Activated CD8-positive, alpha-beta T cell treated with anti-CD3 and anti-CD28 coated beads for 36 hours (primary cell): ENCODE measurements at regions not wholly inside any gene's neighbourhood (a gene's known extent, or its start where the extent isn't known, plus 50 kb on each side); places are given as distances from the start of the nearest gene placed in this dataset.

Source experiments
- ATAC-seq: fragments of 200-7000 bp; cut with Tn5 transposase; one replicate; pipeline ENCODE4 v1.10.0; 2021; ENCODE audit warnings: mild to moderate bottlenecking, moderate library complexity
- CTCF ChIA-PET: fragments of 350-600 bp; sonication (Branson Sonifier 250); formaldehyde crosslinking; loops from one replicate; lab custom pipeline; 2021; ENCODE audit warnings: antibody characterized with exemption; lab: Charles Lee
- POLR2A ChIA-PET: fragments of 350-600 bp; sonication (Branson Sonifier 250); formaldehyde crosslinking; loops from one replicate; lab custom pipeline; 2021; ENCODE audit warnings: antibody characterized with exemption; lab: Charles Lee
- DNase-seq: peaks from one replicate; pipeline ENCODE4 v3.0.0-alpha.2; 2020
- H3K27ac Mint-ChIP-seq: one replicate; pipeline ENCODE4 v1.8.0; 2021; ENCODE audit warnings: mild to moderate bottlenecking, mixed read lengths
- H3K27me3 Mint-ChIP-seq: one replicate; pipeline ENCODE4 v1.8.0; 2021; ENCODE audit warnings: mixed read lengths
- H3K36me3 Mint-ChIP-seq: one replicate; pipeline ENCODE4 v1.8.0; 2021; ENCODE audit warnings: low read depth, mixed read lengths
- H3K4me1 Mint-ChIP-seq: one replicate; pipeline ENCODE4 v1.8.0; 2021; ENCODE audit warnings: low read depth, mixed read lengths
- H3K4me3 Mint-ChIP-seq: one replicate; pipeline ENCODE4 v1.8.0; 2021; ENCODE audit warnings: mild to moderate bottlenecking, moderate library complexity, mixed read lengths
- H3K9me3 Mint-ChIP-seq: one replicate; pipeline ENCODE4 v1.8.0; 2021; ENCODE audit warnings: mixed read lengths
- intact Hi-C: fragments of 100-400 bp; cut with micrococcal nuclease; formaldehyde crosslinking; loops from one replicate; pipeline ENCODE4 v1.10.0; 2022
- TF ChIP-seq, protein P1 (sequence below): fragments of 200-600 bp; IDR thresholded peaks from one replicate; pipeline ENCODE4 v1.8.0; 2022; ENCODE audit warnings: antibody characterized with exemption, mild to moderate bottlenecking

DNA sequence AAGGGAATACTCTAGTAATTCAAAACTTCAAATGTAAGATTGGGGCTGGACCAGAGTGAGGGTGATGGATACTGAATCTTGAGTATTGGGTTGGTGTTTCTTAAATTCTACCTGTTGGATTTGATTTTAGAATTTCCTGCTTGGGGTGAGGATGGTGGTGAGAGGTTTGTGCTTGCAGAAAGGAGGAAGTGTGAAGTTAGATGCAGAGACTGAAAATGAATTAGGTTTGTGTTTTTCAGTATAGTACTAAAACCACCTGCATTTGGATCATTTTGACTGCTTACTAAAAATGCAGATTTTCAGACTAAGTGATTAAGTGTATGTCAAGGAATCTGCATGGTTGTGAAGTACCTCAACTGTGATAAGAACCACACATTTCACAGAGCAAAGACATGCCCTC lies 131.5 kb upstream of the CENPE start:
- ATAC-seq: no peak
- Mint-ChIP-seq H3K9me3 (peaks cover 2% of the 10 kb centered on the region), H3K27me3 (no peaks in the 10 kb centered on the region), H3K4me3 (no peak overlapping the region), H3K36me3 (no peaks in the 10 kb centered on the region), H3K27ac (no peak overlapping the region), H3K4me1 (no peaks in the 10 kb centered on the region)
- TF ChIP-seq, protein P1, sequence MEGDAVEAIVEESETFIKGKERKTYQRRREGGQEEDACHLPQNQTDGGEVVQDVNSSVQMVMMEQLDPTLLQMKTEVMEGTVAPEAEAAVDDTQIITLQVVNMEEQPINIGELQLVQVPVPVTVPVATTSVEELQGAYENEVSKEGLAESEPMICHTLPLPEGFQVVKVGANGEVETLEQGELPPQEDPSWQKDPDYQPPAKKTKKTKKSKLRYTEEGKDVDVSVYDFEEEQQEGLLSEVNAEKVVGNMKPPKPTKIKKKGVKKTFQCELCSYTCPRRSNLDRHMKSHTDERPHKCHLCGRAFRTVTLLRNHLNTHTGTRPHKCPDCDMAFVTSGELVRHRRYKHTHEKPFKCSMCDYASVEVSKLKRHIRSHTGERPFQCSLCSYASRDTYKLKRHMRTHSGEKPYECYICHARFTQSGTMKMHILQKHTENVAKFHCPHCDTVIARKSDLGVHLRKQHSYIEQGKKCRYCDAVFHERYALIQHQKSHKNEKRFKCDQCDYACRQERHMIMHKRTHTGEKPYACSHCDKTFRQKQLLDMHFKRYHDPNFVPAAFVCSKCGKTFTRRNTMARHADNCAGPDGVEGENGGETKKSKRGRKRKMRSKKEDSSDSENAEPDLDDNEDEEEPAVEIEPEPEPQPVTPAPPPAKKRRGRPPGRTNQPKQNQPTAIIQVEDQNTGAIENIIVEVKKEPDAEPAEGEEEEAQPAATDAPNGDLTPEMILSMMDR: no peak
- POLR2A ChIA-PET: no interaction called here
- CTCF ChIA-PET: no interaction called here
- intact Hi-C loops: no loop called here
- DNase-seq: no peak

GRCh38 chr4:103324811-103325210 lies 126.7 kb upstream of the CENPE start:
- Mint-ChIP-seq H3K27ac (no peak overlapping the region), H3K36me3 (no peaks in the 10 kb centered on the region), H3K4me3 (no peak overlapping the region), H3K9me3 (no peaks in the 10 kb centered on the region), H3K4me1 (no peaks in the 10 kb centered on the region), H3K27me3 (peaks cover 1% of the 10 kb centered on the region)
- POLR2A ChIA-PET: no interaction called here
- ATAC-seq (no peak), DNase-seq (no peak)
- TF ChIP-seq, protein P1: no peak
- intact Hi-C loops: no loop called here
- CTCF ChIA-PET: no interaction called here

GRCh38 chr4:103318327-103318726 lies 120.2 kb upstream of the CENPE start:
- Mint-ChIP-seq H3K9me3 (peaks cover 16% of the 10 kb centered on the region), H3K36me3 (no peaks in the 10 kb centered on the region), H3K27me3 (peaks cover under 1% of the 10 kb centered on the region), H3K4me1 (no peaks in the 10 kb centered on the region), H3K4me3 (no peak overlapping the region), H3K27ac (no peak overlapping the region)
- CTCF ChIA-PET: no interaction called here
- POLR2A ChIA-PET: interaction anchor here (0.6 to 1.7 kb wide), 2 partner anchors 17 to 710 kb away, joined by 3 read pairs; no protein-coding TSS in a partner anchor
- no peak for DNase-seq
- intact Hi-C loops: no loop called here
- ATAC-seq: no peak
- TF ChIP-seq, protein P1: no peak

DNA sequence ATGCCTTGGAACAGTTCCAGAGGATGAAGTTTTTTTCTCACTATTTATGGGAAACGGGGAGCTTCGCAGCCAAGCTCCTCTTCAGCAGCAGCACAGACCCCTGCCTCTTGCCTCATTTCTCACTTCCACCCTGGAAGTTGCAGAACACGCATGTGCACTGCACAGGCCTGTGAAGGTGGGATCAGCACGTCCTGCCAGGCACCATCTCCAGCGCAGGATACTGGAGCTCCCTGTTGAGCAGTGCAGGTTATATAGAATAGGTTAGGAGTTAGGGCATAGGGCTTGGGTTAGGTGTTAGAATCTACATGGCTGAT lies 110.1 kb upstream of the CENPE start:
- CTCF ChIA-PET: no interaction called here
- Mint-ChIP-seq H3K4me1 (no peaks in the 10 kb centered on the region), H3K27ac (no peak overlapping the region), H3K36me3 (no peaks in the 10 kb centered on the region), H3K9me3 (peaks cover 1% of the 10 kb centered on the region), H3K4me3 (no peak overlapping the region), H3K27me3 (peaks cover 4% of the 10 kb centered on the region)
- intact Hi-C loops: no loop called here
- POLR2A ChIA-PET: no interaction called here
- ATAC-seq: no peak
- TF ChIP-seq, protein P1: no peak
- no peak for DNase-seq

DNA sequence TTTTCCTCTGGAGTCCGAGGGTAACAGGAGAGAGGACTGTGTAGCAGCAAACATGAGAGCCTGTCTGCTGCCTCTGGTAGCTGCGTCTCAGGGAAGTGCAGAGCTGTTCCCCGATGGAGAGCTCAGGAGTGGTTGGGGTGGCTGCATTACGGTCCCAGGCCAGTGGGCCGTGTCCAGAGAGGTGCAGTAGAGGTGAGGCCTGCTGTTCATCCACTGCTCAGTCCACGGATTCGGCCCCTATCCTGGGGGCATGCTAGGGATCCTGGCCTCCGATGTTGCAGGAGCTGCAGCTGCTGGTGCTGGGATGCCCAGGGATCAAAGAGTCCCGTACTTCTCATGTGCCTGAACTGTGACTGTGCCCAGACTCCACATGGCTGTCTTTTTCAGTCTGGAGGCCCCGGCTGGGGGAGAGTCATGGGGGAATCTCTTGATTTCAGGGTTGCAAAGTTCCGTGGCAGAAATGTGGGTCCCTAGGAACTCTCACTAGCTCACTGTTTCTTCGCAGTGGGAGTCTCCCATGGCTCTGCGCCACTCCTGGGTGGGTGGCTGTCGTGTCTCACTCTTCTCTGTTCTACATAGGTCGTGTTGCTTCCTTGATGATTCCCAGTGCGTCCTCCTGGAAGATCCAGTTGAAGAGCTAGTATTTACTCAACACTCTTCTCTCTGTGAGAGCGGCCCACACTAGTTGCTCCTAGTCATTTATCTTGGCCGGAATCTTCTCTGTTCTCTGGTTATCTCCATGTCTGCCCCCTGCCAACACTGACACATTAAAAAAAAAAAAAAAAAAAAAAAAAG lies 109.5 kb upstream of the CENPE start:
- peaks cover 1% of the 10 kb centered on the region for H3K9me3 Mint-ChIP-seq
- ChIA-PET POLR2A (no interaction called here), CTCF (no interaction called here)

More for the DNA sequence above, 109.5 kb upstream of the CENPE start:
- Mint-ChIP-seq H3K4me1 (no peaks in the 10 kb centered on the region), H3K27ac (no peak overlapping the region), H3K36me3 (no peaks in the 10 kb centered on the region), H3K27me3 (peaks cover 4% of the 10 kb centered on the region), H3K4me3 (no peak overlapping the region)
- intact Hi-C loops: no loop called here
- TF ChIP-seq, protein P1: no peak
- no peak for ATAC-seq
- no peak for DNase-seq
